ENCODE measurements at regions not wholly inside any gene's neighbourhood (a gene's known extent, or its start where the extent isn't known, plus 50 kb on each side); places are given as distances from the start of the nearest gene placed in this dataset.

- TF ChIP-seq CTCF (IDR thresholded peaks at IDR 0.05 in 8 of 11, conservative IDR thresholded peaks at IDR 0.05 in 3 of 11) (no peak), POLR2AphosphoS5 (IDR thresholded peaks at IDR 0.05) (no peak), POLR2A (IDR thresholded peaks at IDR 0.05) (no peak)
Observed at GRCh38 chr9:87282538-87282937, 215.1 kb upstream of the DAPK1 start.
